ENCODE measurements at regions not wholly inside any gene's neighbourhood (a gene's known extent, or its start where the extent isn't known, plus 50 kb on each side); places are given as distances from the start of the nearest gene placed in this dataset.

- TF ChIP-seq TEAD4 (IDR thresholded peaks at IDR 0.05) (no peak), FOXM1 (IDR thresholded peaks at IDR 0.05; ENCODE audit: borderline replicate concordance, low read depth) (no peak), EP300 (IDR thresholded peaks at IDR 0.05; ENCODE audit: borderline replicate concordance) (no peak), TCF12 (IDR thresholded peaks at IDR 0.05; ENCODE audit: low read depth) (no peak), USF1 (IDR thresholded peaks at IDR 0.05) (no peak), EGR1 (IDR thresholded peaks at IDR 0.05) (no peak), RAD21 (IDR thresholded peaks at IDR 0.05; ENCODE audit: low read depth) (no peak), MAX (IDR thresholded peaks at IDR 0.05) (no peak), ZBTB7A (IDR thresholded peaks at IDR 0.05; ENCODE audit: low read depth) (no peak)
Measured at GRCh38 chr6:44554194-44554593, 166.7 kb downstream of the CDC5L start.

- TF ChIP-seq EGR1 (IDR thresholded peaks at IDR 0.05) (no peak), NFIC (IDR thresholded peaks at IDR 0.05) (no peak), EP300 (IDR thresholded peaks at IDR 0.05; ENCODE audit: borderline replicate concordance) (no peak), TAF1 (IDR thresholded peaks at IDR 0.05; ENCODE audit: low read depth) (no peak), FOXM1 (IDR thresholded peaks at IDR 0.05; ENCODE audit: borderline replicate concordance, low read depth) (no peak), MAX (IDR thresholded peaks at IDR 0.05) (no peak), TCF12 (IDR thresholded peaks at IDR 0.05; ENCODE audit: low read depth) (no peak), CREB1 (IDR thresholded peaks at IDR 0.05; ENCODE audit: low read depth) (no peak), TEAD4 (IDR thresholded peaks at IDR 0.05) (no peak), REST (IDR thresholded peaks at IDR 0.05; ENCODE audit: low read depth) (no peak), RAD21 (IDR thresholded peaks at IDR 0.05; ENCODE audit: low read depth) (no peak), ZBTB7A (IDR thresholded peaks at IDR 0.05; ENCODE audit: low read depth) (no peak), USF1 (IDR thresholded peaks at IDR 0.05) (no peak), CEBPB (IDR thresholded peaks at IDR 0.05) (no peak), YY1 (IDR thresholded peaks at IDR 0.05; ENCODE audit: low read depth) (no peak)
Measured at GRCh38 chr6:44554861-44555260, 167.4 kb downstream of the CDC5L start.

GRCh38 chr6:44556046-44556445, 168.5 kb downstream of the CDC5L start:
- no peak for TF ChIP-seq EP300 (IDR thresholded peaks at IDR 0.05; ENCODE audit: borderline replicate concordance)
- TF ChIP-seq TCF12 (IDR thresholded peaks at IDR 0.05; ENCODE audit: low read depth) = no peak
- no peak for TF ChIP-seq FOXM1 (IDR thresholded peaks at IDR 0.05; ENCODE audit: borderline replicate concordance, low read depth)
- no peak for TF ChIP-seq MAX (IDR thresholded peaks at IDR 0.05)
- TF ChIP-seq TAF1 (IDR thresholded peaks at IDR 0.05; ENCODE audit: low read depth) = no peak
- TF ChIP-seq RAD21 (IDR thresholded peaks at IDR 0.05; ENCODE audit: low read depth) = no peak
- TF ChIP-seq YY1 (IDR thresholded peaks at IDR 0.05; ENCODE audit: low read depth) = no peak
- TF ChIP-seq USF1 (IDR thresholded peaks at IDR 0.05) = no peak
- no peak for TF ChIP-seq CEBPB (IDR thresholded peaks at IDR 0.05)
- TF ChIP-seq EGR1 (IDR thresholded peaks at IDR 0.05) = no peak
- TF ChIP-seq CREB1 (IDR thresholded peaks at IDR 0.05; ENCODE audit: low read depth) = no peak
- TF ChIP-seq TEAD4 (IDR thresholded peaks at IDR 0.05) = no peak
- no peak for TF ChIP-seq NFIC (IDR thresholded peaks at IDR 0.05)
- TF ChIP-seq REST (IDR thresholded peaks at IDR 0.05; ENCODE audit: low read depth) = no peak
- TF ChIP-seq ZBTB7A (IDR thresholded peaks at IDR 0.05; ENCODE audit: low read depth) = no peak

- no peak for TF ChIP-seq TCF12 (IDR thresholded peaks at IDR 0.05; ENCODE audit: low read depth)
- no peak for TF ChIP-seq USF1 (IDR thresholded peaks at IDR 0.05)
- no peak for TF ChIP-seq CREB1 (IDR thresholded peaks at IDR 0.05; ENCODE audit: low read depth)
- no peak for TF ChIP-seq YY1 (IDR thresholded peaks at IDR 0.05; ENCODE audit: low read depth)
- TF ChIP-seq RAD21 (IDR thresholded peaks at IDR 0.05; ENCODE audit: low read depth) = no peak
- no peak for TF ChIP-seq FOXM1 (IDR thresholded peaks at IDR 0.05; ENCODE audit: borderline replicate concordance, low read depth)
- TF ChIP-seq EGR1 (IDR thresholded peaks at IDR 0.05) = no peak
- no peak for TF ChIP-seq TEAD4 (IDR thresholded peaks at IDR 0.05)
- no peak for TF ChIP-seq MAX (IDR thresholded peaks at IDR 0.05)
- no peak for TF ChIP-seq ZBTB7A (IDR thresholded peaks at IDR 0.05; ENCODE audit: low read depth)
- no peak for TF ChIP-seq CEBPB (IDR thresholded peaks at IDR 0.05)
- TF ChIP-seq NFIC (IDR thresholded peaks at IDR 0.05) = no peak
- no peak for TF ChIP-seq EP300 (IDR thresholded peaks at IDR 0.05; ENCODE audit: borderline replicate concordance)
Measured at GRCh38 chr6:44558024-44558831, 170.7 kb downstream of the CDC5L start.
